Osteoblast (primary cell): ENCODE measurements at regions not wholly inside any gene's neighbourhood (a gene's known extent, or its start where the extent isn't known, plus 50 kb on each side); places are given as distances from the start of the nearest gene placed in this dataset.
A peak's percentile ranks its signal among the peaks of the same experiment; 100 is the strongest.

Experiments used
- DNase-seq: peaks from one replicate; pipeline ENCODE4 v3.0.0; 2011; ENCODE audit warnings: low spot score, mixed read lengths; ENCODE audit not compliant: insufficient read length; ENCODE audit errors: missing footprints
- H2AFZ ChIP-seq: 2 replicates; pipeline ENCODE4 v1.6.0; 2011; ENCODE audit warnings: mild to moderate bottlenecking, low read length
- H3K27ac ChIP-seq: 2 replicates; pipeline ENCODE4 v1.5.1; 2011; ENCODE audit warnings: mild to moderate bottlenecking, low read depth, low read length, moderate library complexity
- H3K27me3 ChIP-seq: 2 replicates; pipeline ENCODE4 v1.6.0; 2012; ENCODE audit warnings: mild to moderate bottlenecking, control low read depth, inconsistent platforms, low read length, moderate library complexity; ENCODE audit not compliant: insufficient read depth
- H3K36me3 ChIP-seq: 2 replicates; pipeline ENCODE4 v1.5.1; 2011; ENCODE audit warnings: mild to moderate bottlenecking, low read length, control low read depth, moderate library complexity; ENCODE audit not compliant: insufficient read depth
- H3K4me1 ChIP-seq: 2 replicates; pipeline ENCODE4 v1.5.1; 2011; ENCODE audit warnings: mild to moderate bottlenecking, low read length, control low read depth, moderate library complexity; ENCODE audit not compliant: insufficient read depth
- H3K4me2 ChIP-seq: 2 replicates; pipeline ENCODE4 v1.6.0; 2011; ENCODE audit warnings: mild to moderate bottlenecking, low read length; ENCODE audit not compliant: insufficient read depth
- H3K4me3 ChIP-seq: fragments of 200-600 bp; sonication (generic); 3 replicates; pipeline ENCODE4 v1.5.1; 2012; ENCODE audit warnings: mild to moderate bottlenecking, low read length, inconsistent platforms; ENCODE audit not compliant: insufficient read depth
- H3K79me2 ChIP-seq: 2 replicates; pipeline ENCODE4 v1.6.0; 2012; ENCODE audit warnings: mild to moderate bottlenecking, low read length, control low read depth, inconsistent platforms; ENCODE audit not compliant: insufficient read depth
- H3K9me3 ChIP-seq: 2 replicates; pipeline ENCODE4 v1.5.1; 2011; ENCODE audit warnings: low read depth, low read length, control low read depth
- H4K20me1 ChIP-seq: 2 replicates; pipeline ENCODE4 v1.6.0; 2012; ENCODE audit warnings: mild to moderate bottlenecking, low read length, control low read depth; ENCODE audit not compliant: insufficient read depth
- CTCF ChIP-seq: IDR thresholded peaks from 2 replicates; pipeline ENCODE4 v1.5.1; 2011; ENCODE audit warnings: mild to moderate bottlenecking, low read depth, low read length, moderate library complexity; ENCODE audit errors: extremely low read depth

- Histone ChIP-seq H4K20me1 (no peaks in the 10 kb centered on the region), H3K4me3 (no peak overlapping the region), H3K27ac (no peak overlapping the region), H3K4me2 (no peak overlapping the region), H3K27me3 (no peaks in the 10 kb centered on the region), H3K9me3 (no peaks in the 10 kb centered on the region), H3K36me3 (no peaks in the 10 kb centered on the region), H3K4me1 (peaks cover 41% of the 10 kb centered on the region), H2AFZ (no peak overlapping the region), H3K79me2 (no peaks in the 10 kb centered on the region)
- no peak for DNase-seq
- TF ChIP-seq CTCF = no peak
Measured at GRCh38 chr7:22607180-22607579, 107.2 kb upstream of the STEAP1B start.

GRCh38 chr7:22604246-22604645 lies 104.3 kb upstream of the STEAP1B start:
- no peaks in the 10 kb centered on the region for H3K79me2 ChIP-seq
- no peaks in the 10 kb centered on the region for H3K9me3 ChIP-seq
- no peaks in the 10 kb centered on the region for H3K36me3 ChIP-seq
- H3K27ac ChIP-seq = peak overlapping the region; percentile 12
- no peaks in the 10 kb centered on the region for H4K20me1 ChIP-seq
- DNase-seq = no peak
- H3K4me2 ChIP-seq = no peak overlapping the region
- H3K4me3 ChIP-seq = no peak overlapping the region
- no peaks in the 10 kb centered on the region for H3K27me3 ChIP-seq
- H2AFZ ChIP-seq = no peak overlapping the region
- no peak for TF ChIP-seq CTCF
- peaks cover 29% of the 10 kb centered on the region for H3K4me1 ChIP-seq

GRCh38 chr7:22601812-22602565 lies 102.0 kb upstream of the STEAP1B start:
- Histone ChIP-seq H3K9me3 (no peaks in the 10 kb centered on the region), H3K4me2 (no peak overlapping the region), H3K27ac (peak overlapping the region; percentile 77), H3K4me3 (no peak overlapping the region), H3K27me3 (no peaks in the 10 kb centered on the region), H2AFZ (no peak overlapping the region), H3K79me2 (no peaks in the 10 kb centered on the region), H3K4me1 (peaks cover 34% of the 10 kb centered on the region), H4K20me1 (no peaks in the 10 kb centered on the region), H3K36me3 (no peaks in the 10 kb centered on the region)
- TF ChIP-seq CTCF = no peak
- peak; percentile 9 for DNase-seq

GRCh38 chr7:22601408-22601807 lies 101.4 kb upstream of the STEAP1B start:
- no peak for TF ChIP-seq CTCF
- Histone ChIP-seq H4K20me1 (no peaks in the 10 kb centered on the region), H3K79me2 (no peaks in the 10 kb centered on the region), H3K27ac (peak overlapping the region; percentile 77), H3K36me3 (no peaks in the 10 kb centered on the region), H3K4me2 (no peak overlapping the region), H3K4me1 (peaks cover 34% of the 10 kb centered on the region), H3K4me3 (no peak overlapping the region), H2AFZ (no peak overlapping the region), H3K9me3 (no peaks in the 10 kb centered on the region), H3K27me3 (no peaks in the 10 kb centered on the region)
- no peak for DNase-seq
